ENCODE measurements at regions not wholly inside any gene's neighbourhood (a gene's known extent, or its start where the extent isn't known, plus 50 kb on each side); places are given as distances from the start of the nearest gene placed in this dataset.
A peak's percentile ranks its signal among the peaks of the same experiment; 100 is the strongest.

GRCh38 chr3:159928071-159928491, 60.6 kb upstream of the IL12A start:
- no peak overlapping the region for H3K27ac ChIP-seq
- TF ChIP-seq, protein P1, sequence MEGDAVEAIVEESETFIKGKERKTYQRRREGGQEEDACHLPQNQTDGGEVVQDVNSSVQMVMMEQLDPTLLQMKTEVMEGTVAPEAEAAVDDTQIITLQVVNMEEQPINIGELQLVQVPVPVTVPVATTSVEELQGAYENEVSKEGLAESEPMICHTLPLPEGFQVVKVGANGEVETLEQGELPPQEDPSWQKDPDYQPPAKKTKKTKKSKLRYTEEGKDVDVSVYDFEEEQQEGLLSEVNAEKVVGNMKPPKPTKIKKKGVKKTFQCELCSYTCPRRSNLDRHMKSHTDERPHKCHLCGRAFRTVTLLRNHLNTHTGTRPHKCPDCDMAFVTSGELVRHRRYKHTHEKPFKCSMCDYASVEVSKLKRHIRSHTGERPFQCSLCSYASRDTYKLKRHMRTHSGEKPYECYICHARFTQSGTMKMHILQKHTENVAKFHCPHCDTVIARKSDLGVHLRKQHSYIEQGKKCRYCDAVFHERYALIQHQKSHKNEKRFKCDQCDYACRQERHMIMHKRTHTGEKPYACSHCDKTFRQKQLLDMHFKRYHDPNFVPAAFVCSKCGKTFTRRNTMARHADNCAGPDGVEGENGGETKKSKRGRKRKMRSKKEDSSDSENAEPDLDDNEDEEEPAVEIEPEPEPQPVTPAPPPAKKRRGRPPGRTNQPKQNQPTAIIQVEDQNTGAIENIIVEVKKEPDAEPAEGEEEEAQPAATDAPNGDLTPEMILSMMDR (IDR thresholded peaks at IDR 0.05) = no peak

DNA sequence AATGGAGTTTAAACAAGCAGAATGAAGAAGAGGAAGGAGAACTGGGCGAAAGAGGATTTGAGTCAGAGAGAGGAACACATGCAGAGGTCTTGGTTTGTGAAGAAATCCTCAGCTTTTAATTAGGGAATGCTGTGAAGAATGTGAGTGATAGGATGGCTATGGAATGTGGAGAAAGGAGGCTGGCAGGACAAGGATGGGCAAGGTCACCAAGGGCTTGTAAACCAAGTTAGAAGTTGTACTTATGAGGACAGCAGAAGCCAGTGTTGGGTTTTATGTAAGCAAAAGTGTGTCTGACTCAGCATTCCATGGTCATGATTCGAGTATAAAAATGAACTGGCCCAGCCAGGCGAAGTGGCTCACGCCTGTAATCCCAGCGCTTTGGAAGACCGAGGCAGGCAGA, 60.0 kb upstream of the IL12A start:
- H3K27me3 ChIP-seq (ENCODE audit: control insufficient read depth, insufficient read depth, low read length) = no peaks in the 10 kb centered on the region
- H3K4me1 ChIP-seq = no peaks in the 10 kb centered on the region
- no peaks in the 10 kb centered on the region for H3K36me3 ChIP-seq (ENCODE audit: control insufficient read depth, insufficient read depth, low read length)
- H2AFZ ChIP-seq = no peak overlapping the region
- no peak overlapping the region for H3K4me2 ChIP-seq (ENCODE audit: low read length)
- H3K4me3 ChIP-seq (ENCODE audit: low read depth, low read length) = no peak overlapping the region
- TF ChIP-seq, protein P1 (IDR thresholded peaks at IDR 0.05) = no peak
- H3K9me3 ChIP-seq (ENCODE audit: control insufficient read depth, low read length) = no peaks in the 10 kb centered on the region
- H3K9ac ChIP-seq = no peak overlapping the region
- no peak overlapping the region for H3K27ac ChIP-seq
- no peaks in the 10 kb centered on the region for H3K79me2 ChIP-seq

More at GRCh38 chr3:159928071-159928491, 60.6 kb upstream of the IL12A start:
- Histone ChIP-seq H2AFZ (no peak overlapping the region), H3K9ac (no peak overlapping the region), H3K79me2 (no peaks in the 10 kb centered on the region), H3K36me3 (ENCODE audit: control insufficient read depth, insufficient read depth, low read length) (no peaks in the 10 kb centered on the region), H3K4me1 (no peaks in the 10 kb centered on the region), H3K27me3 (ENCODE audit: control insufficient read depth, insufficient read depth, low read length) (no peaks in the 10 kb centered on the region), H3K4me3 (ENCODE audit: low read depth, low read length) (no peak overlapping the region), H3K9me3 (ENCODE audit: control insufficient read depth, low read length) (no peaks in the 10 kb centered on the region), H3K4me2 (ENCODE audit: low read length) (no peak overlapping the region)

DNA sequence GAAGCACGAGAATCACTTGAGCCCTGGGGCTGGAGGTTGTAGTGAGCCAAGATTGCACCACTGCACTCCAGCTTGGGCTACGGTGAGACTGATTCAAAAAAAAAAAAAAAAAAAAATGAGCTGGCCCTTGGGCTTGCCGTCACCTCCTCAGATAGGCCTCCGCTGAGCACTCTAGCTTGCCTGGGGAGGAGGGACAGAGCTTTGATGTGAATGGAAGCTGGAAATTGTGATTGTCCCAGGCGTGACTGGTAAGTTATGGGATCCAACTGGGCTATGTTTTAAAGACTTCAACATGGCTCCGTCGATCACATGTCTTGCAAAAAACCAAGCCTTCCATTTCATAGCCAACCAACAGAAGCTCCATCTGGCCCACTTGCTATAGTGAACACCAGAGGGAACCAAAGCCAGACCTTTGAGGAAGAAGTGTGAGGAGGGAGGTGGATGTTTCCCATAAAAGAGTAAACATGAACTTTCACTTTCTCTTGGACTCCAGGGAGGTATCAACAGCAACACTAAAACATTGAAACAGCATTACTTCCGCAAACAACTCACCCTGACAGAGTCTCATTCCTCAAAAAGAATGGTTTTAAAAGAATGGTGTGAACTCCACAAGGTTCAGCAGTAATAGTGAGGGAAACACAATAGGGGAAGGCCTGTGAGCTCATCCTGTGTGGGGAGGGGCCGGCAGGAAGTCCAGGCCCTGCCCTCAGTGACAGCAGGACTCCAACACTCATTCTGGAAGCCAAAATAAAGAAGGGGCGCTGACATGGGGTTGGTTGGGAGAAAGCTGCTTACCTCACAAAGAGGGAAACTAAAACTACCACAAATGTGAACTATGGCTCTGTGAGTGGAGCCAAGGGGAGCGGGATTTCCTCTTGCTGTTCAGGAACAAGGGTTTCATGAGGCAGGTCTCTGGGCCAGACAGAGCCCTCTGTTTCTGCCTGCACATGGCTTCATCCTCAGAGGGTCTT, 59.2 kb upstream of the IL12A start:
- peak overlapping the region; percentile 9 for H3K27ac ChIP-seq
- no peaks in the 10 kb centered on the region for H3K36me3 ChIP-seq (ENCODE audit: control insufficient read depth, insufficient read depth, low read length)

GRCh38 chr3:159934216-159934615, 54.4 kb upstream of the IL12A start:
- Histone ChIP-seq H3K27ac (no peak overlapping the region), H3K4me3 (ENCODE audit: low read depth, low read length) (no peak overlapping the region), H3K36me3 (ENCODE audit: control insufficient read depth, insufficient read depth, low read length) (no peaks in the 10 kb centered on the region), H3K27me3 (ENCODE audit: control insufficient read depth, insufficient read depth, low read length) (no peaks in the 10 kb centered on the region), H3K9ac (no peak overlapping the region), H3K9me3 (ENCODE audit: control insufficient read depth, low read length) (no peaks in the 10 kb centered on the region), H2AFZ (no peak overlapping the region), H3K4me1 (peaks cover 7% of the 10 kb centered on the region), H3K79me2 (no peaks in the 10 kb centered on the region), H3K4me2 (ENCODE audit: low read length) (no peak overlapping the region)
- TF ChIP-seq, protein P1 (IDR thresholded peaks at IDR 0.05) = no peak

More for the DNA sequence above, 59.2 kb upstream of the IL12A start:
- Histone ChIP-seq H3K9ac (no peak overlapping the region), H3K4me1 (no peaks in the 10 kb centered on the region), H3K4me2 (ENCODE audit: low read length) (no peak overlapping the region), H3K4me3 (ENCODE audit: low read depth, low read length) (no peak overlapping the region), H3K9me3 (ENCODE audit: control insufficient read depth, low read length) (no peaks in the 10 kb centered on the region), H3K27me3 (ENCODE audit: control insufficient read depth, insufficient read depth, low read length) (no peaks in the 10 kb centered on the region), H2AFZ (peak overlapping the region; percentile 23), H3K79me2 (no peaks in the 10 kb centered on the region)
- TF ChIP-seq, protein P1 (IDR thresholded peaks at IDR 0.05) = peak; percentile 22

Measured in parathyroid adenoma (tissue), 2 donors.